Activated naive CD8-positive, alpha-beta T cell treated with anti-CD3 and anti-CD28 coated beads, Interleukin-2, amount 10 ng/mL, durations not matched to agents 7 days and 5 days (primary cell): ENCODE measurements at regions not wholly inside any gene's neighbourhood (a gene's known extent, or its start where the extent isn't known, plus 50 kb on each side); places are given as distances from the start of the nearest gene placed in this dataset.

Experiments
- ATAC-seq: fragments of 150-1000 bp; cut with Tn5 transposase; one replicate; pipeline ENCODE4 v1.10.0; 2021; ENCODE audit warnings: low read depth, moderate library complexity
- POLR2A ChIA-PET: fragments of 350-600 bp; sonication (Branson Sonifier 250); formaldehyde crosslinking; loops from one replicate; lab custom pipeline; 2021; ENCODE audit warnings: antibody characterized with exemption; lab: Charles Lee
- DNase-seq: peaks from one replicate; pipeline ENCODE4 v3.0.0; 2021
- H3K27ac Mint-ChIP-seq: one replicate; pipeline ENCODE4 v1.8.0; 2022; ENCODE audit warnings: mild to moderate bottlenecking, mixed read lengths
- H3K27me3 Mint-ChIP-seq: one replicate; pipeline ENCODE4 v1.8.0; 2022; ENCODE audit warnings: mild to moderate bottlenecking, moderate library complexity, mixed read lengths
- H3K36me3 Mint-ChIP-seq: one replicate; pipeline ENCODE4 v1.8.0; 2021; ENCODE audit warnings: mild to moderate bottlenecking, mixed read lengths
- H3K4me1 Mint-ChIP-seq: one replicate; pipeline ENCODE4 v1.8.0; 2021; ENCODE audit warnings: mixed read lengths
- H3K4me3 Mint-ChIP-seq: one replicate; pipeline ENCODE4 v1.8.0; 2022; ENCODE audit warnings: mild to moderate bottlenecking, moderate library complexity, mixed read lengths
- H3K9me3 Mint-ChIP-seq: one replicate; pipeline ENCODE4 v1.8.0; 2021; ENCODE audit warnings: mixed read lengths

DNA sequence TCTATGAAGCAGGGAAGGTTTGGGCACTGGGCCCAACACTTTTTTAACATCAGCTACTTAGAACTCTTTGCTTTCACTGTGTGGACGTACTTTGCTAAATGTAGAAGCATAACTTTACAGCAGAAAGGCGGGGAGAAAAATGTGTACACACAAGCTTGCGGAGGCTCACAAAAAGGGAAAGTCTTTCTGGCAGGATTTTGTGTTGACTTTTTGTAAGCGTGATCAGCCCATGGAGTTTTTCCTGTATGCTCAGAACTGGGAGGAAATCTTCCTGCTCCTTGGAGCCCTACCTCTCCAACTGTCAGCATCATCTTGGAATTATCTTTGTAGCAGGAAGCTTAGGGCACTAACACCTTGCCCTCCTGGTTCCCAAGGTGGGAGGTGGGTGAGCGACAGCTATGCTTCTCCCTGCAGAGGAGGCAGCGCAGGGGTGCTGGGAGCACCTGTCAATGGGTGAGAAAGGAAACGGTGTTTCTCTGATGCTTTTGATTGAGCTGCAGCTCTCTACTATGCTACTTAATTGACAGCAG is 321.9 kb downstream of the GADD45G start:
- no peaks in the 10 kb centered on the region for H3K36me3 Mint-ChIP-seq
- peaks cover 20% of the 10 kb centered on the region for H3K4me1 Mint-ChIP-seq
- H3K4me3 Mint-ChIP-seq: no peak overlapping the region
- POLR2A ChIA-PET: no interaction called here
- ATAC-seq (no peak), DNase-seq (no peak)
- no peaks in the 10 kb centered on the region for H3K9me3 Mint-ChIP-seq
- H3K27ac Mint-ChIP-seq: no peak overlapping the region
- H3K27me3 Mint-ChIP-seq: peaks cover 18% of the 10 kb centered on the region

DNA sequence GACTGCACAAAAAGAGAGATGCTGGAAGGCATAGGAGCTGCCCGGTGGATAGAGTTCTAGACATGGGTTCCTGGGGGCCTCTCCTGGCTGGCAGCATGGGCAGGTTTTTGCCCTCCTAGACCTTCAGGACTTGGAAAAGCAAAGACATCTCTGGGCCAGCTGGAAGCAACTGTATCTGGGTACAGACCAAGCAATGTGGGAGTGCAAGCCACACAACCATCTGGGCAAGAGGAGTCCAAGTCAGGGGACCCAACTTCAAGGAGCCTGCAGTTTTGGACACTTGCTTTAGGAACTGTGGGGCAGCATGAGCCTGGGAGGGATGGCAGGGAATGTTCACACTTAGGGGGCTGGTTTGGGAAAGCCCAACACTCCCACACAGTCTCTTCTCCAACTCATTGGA is 323.3 kb downstream of the GADD45G start:
- H3K27me3 Mint-ChIP-seq: peaks cover 15% of the 10 kb centered on the region
- POLR2A ChIA-PET: no interaction called here
- no peak overlapping the region for H3K4me3 Mint-ChIP-seq
- H3K27ac Mint-ChIP-seq: no peak overlapping the region
- H3K36me3 Mint-ChIP-seq: no peaks in the 10 kb centered on the region
- H3K9me3 Mint-ChIP-seq: no peaks in the 10 kb centered on the region
- peaks cover 20% of the 10 kb centered on the region for H3K4me1 Mint-ChIP-seq
- no peak for ATAC-seq
- DNase-seq: no peak

DNA sequence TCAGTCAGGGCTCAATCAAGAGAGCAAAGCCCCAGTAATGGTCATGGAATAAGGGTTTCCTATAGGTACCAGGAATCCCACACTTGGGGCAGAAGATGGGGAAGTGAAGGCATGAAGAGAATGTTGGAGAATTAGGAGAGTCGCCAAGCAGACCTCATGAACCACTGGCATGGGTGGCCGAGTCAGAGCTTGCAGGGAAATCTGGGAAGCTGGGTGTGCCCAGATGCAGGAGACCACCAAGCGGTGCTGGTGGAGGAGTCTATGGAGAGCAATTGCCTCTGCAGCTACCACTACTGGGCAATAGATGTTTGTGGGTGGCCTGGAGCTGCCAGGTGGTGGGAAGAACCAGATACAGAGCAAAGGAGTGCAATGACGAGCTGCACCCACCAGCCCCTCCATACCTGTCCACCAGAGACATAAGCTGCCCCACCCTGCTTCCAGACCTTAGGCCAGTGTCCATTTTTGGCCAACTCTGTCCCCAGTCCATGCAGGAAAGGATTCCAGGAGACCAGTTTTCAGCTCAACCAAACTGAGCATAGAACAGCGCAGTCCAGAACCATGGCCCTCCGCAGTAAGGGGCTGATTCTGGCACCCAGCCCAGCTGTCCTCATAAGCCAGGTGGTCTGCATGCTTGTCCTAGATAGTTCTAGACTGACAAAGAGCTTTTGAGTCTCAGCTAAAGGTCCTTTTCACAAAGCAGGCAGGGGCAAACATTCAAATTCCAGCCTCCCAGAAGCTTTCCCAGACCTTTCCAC is 323.9 kb downstream of the GADD45G start:
- Mint-ChIP-seq H3K9me3 (no peaks in the 10 kb centered on the region), H3K27ac (no peak overlapping the region), H3K4me3 (no peak overlapping the region), H3K27me3 (peaks cover 15% of the 10 kb centered on the region), H3K4me1 (peaks cover 18% of the 10 kb centered on the region), H3K36me3 (no peaks in the 10 kb centered on the region)
- POLR2A ChIA-PET: no interaction called here
- no peak for DNase-seq
- ATAC-seq: no peak

DNA sequence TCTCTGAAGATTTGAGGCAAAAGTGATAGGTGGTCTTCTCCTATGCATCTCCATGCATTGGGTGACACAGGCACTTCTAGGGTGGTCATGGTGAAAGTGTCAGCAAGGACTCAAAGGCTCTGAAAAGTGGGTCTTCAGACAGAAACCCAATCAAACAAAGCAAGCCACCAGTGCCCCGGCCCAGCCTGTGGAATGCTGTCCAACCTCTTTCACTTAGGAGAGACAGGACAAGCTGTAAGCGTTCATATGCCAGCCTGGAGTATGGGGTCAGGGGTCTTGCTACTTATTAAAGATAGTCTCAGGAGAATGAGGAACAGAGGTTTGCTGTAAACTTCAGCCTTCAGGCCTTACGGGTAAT is 324.5 kb downstream of the GADD45G start:
- H3K4me3 Mint-ChIP-seq: no peak overlapping the region
- no peak overlapping the region for H3K27ac Mint-ChIP-seq
- ATAC-seq: no peak
- DNase-seq: no peak
- H3K4me1 Mint-ChIP-seq: peaks cover 12% of the 10 kb centered on the region
- no peaks in the 10 kb centered on the region for H3K36me3 Mint-ChIP-seq
- no peaks in the 10 kb centered on the region for H3K9me3 Mint-ChIP-seq
- POLR2A ChIA-PET: no interaction called here
- peaks cover 13% of the 10 kb centered on the region for H3K27me3 Mint-ChIP-seq

DNA sequence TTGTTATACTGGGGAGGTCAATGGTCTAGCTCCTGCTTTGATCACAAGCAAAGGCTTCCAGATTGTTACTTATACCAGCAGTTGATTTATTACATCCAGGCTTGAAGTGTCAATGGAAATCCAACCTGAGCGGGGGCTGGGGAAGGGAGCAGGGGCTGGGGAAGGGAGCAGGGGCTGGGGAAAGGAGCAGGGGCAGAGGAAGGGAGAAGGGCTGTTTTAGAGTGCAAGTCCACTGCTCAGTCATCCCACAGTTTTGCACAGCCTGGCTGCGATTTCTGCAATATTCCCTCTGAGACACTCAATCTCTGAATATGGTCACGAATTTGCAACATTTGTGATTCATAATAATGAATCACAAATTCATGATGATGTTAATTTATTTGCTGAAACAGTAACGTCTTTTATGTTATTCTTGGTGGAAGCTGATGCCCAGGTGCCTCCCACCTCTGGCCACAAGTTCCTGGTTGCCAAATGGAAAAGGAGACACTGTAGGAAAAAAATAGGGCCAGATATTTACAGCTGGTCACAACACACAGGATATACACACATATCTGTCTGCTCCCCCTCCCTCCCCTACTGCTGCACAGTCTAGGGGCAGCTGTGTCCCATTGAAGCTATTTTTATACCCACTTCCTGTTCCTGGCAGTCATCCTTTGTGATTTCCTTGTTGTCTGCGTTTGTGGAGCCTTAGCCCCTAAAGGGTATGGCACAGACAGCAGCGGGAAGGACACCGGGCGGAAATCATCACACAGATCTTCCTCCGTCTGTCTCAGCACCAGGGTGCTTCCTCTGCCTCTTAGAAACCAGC is 325.1 kb downstream of the GADD45G start:
- Mint-ChIP-seq H3K4me1 (peaks cover 10% of the 10 kb centered on the region), H3K36me3 (no peaks in the 10 kb centered on the region), H3K27ac (peak overlapping the region; percentile 47), H3K27me3 (peaks cover 14% of the 10 kb centered on the region), H3K9me3 (no peaks in the 10 kb centered on the region), H3K4me3 (peak overlapping the region; percentile 26)
- DNase-seq: no peak
- POLR2A ChIA-PET: no interaction called here
- ATAC-seq: peak; percentile 63

DNA sequence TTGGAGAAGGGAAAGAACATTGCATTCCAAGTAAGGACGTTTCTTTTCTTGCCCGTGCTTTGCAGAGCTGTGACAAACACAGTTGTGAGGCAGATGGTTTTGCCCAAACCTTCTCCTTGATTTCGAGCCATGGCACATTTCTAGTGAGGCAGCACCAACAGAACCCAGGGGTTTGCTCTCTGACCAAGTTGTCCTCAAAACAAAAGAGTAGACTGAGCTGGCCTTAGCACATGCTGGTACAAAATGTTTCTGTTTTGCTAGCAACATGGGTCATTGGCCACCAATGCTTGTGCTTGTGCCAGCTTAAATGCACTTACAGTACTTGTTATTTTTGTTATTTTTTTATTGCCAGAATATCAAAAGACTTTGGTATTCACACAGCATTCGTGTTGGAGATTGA is 328.8 kb downstream of the GADD45G start:
- Mint-ChIP-seq H3K9me3 (no peaks in the 10 kb centered on the region), H3K27ac (no peak overlapping the region), H3K27me3 (peaks cover 22% of the 10 kb centered on the region), H3K4me3 (no peak overlapping the region), H3K4me1 (peaks cover 13% of the 10 kb centered on the region), H3K36me3 (no peaks in the 10 kb centered on the region)
- ATAC-seq (no peak), DNase-seq (no peak)
- POLR2A ChIA-PET: no interaction called here

DNA sequence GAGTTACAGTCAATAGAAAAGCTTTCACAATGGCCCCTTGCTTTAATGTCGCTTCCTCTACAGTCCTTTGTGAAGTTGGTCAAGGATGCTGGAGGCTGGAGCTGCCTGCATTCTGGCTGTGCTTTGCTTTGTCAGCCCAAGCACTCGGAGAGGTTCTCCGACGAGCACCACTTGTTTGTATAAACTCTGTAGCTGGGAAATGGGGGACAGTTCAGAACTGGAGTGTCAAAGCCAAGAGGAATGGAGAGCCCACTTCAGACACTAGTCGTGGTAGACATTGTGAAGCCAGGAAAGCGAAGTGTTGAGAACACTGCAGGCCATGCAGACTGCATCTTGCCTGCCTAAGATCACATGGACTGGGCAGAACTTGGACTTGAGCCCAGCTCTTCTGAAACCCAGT is 330.3 kb downstream of the GADD45G start:
- Mint-ChIP-seq H3K27me3 (peaks cover 36% of the 10 kb centered on the region), H3K27ac (no peak overlapping the region), H3K9me3 (no peaks in the 10 kb centered on the region), H3K4me1 (peaks cover 11% of the 10 kb centered on the region), H3K4me3 (no peak overlapping the region), H3K36me3 (no peaks in the 10 kb centered on the region)
- DNase-seq: no peak
- POLR2A ChIA-PET: no interaction called here
- ATAC-seq: no peak

DNA sequence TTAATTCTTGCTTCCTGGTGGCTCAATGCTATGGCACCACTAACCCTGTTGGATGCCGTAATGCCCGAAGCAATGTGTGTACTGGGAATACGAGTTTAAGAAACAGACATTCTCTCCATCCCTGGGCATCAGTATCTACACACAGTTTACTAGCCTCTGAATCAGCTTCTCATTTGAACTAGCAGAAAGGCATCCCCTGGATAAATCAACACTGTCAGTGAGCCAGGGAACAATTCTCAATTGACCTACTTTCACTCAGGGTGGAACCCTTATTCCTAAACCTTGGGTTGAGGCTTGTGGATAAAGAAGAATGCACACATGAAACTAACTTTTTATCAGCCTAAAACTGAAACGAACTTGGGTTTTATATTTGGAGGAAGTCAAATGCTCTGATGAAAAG is 331.0 kb downstream of the GADD45G start:
- DNase-seq (no peak), ATAC-seq (no peak)
- no peak overlapping the region for H3K4me3 Mint-ChIP-seq
- peaks cover 6% of the 10 kb centered on the region for H3K4me1 Mint-ChIP-seq
- POLR2A ChIA-PET: no interaction called here
- no peak overlapping the region for H3K27ac Mint-ChIP-seq
- H3K27me3 Mint-ChIP-seq: peaks cover 36% of the 10 kb centered on the region
- H3K9me3 Mint-ChIP-seq: no peaks in the 10 kb centered on the region
- H3K36me3 Mint-ChIP-seq: no peaks in the 10 kb centered on the region

DNA sequence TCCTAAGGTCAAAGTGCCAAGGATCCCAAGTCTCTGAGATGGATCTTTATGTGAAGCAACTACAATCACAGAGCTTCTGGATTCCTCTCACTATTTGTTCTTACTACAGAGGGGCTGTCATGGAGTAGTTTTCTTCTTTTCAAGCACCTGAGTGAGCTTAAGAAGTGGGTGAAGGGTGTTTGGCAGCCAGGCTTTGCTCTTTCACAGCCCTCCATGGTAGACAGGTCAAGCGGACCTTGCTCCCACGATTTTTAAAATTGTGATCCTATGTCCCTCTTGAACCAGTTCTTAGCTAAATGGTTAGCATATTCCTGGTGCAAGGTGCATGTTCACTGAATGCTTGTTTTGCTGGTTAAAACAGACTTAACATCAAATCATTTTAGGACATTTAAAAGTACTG is 332.2 kb downstream of the GADD45G start:
- Mint-ChIP-seq H3K27ac (no peak overlapping the region), H3K4me3 (no peak overlapping the region), H3K27me3 (peaks cover 43% of the 10 kb centered on the region), H3K4me1 (peaks cover 3% of the 10 kb centered on the region), H3K36me3 (no peaks in the 10 kb centered on the region), H3K9me3 (no peaks in the 10 kb centered on the region)
- POLR2A ChIA-PET: no interaction called here
- no peak for ATAC-seq
- DNase-seq: no peak

DNA sequence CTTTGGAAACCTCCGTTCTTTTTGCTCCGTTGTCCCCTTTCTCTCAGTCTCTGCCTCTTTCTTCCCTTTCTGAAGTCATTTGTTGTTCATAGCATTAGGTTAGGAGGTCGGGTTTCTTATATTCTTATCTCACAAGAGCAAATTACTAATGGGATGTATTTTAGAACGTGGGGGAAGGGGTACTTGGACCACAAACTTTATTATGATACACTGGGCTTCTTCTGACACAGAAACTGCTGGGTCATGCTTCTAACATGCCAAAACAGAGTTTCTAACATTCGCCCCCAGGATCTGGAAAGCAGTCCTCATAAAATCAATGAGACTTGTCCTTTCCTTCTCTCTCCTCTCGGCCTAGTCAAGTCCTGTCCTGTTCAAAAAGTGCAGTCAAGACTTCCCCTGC is 334.4 kb downstream of the GADD45G start:
- H3K4me1 Mint-ChIP-seq: peaks cover 3% of the 10 kb centered on the region
- no peak for ATAC-seq

DNA sequence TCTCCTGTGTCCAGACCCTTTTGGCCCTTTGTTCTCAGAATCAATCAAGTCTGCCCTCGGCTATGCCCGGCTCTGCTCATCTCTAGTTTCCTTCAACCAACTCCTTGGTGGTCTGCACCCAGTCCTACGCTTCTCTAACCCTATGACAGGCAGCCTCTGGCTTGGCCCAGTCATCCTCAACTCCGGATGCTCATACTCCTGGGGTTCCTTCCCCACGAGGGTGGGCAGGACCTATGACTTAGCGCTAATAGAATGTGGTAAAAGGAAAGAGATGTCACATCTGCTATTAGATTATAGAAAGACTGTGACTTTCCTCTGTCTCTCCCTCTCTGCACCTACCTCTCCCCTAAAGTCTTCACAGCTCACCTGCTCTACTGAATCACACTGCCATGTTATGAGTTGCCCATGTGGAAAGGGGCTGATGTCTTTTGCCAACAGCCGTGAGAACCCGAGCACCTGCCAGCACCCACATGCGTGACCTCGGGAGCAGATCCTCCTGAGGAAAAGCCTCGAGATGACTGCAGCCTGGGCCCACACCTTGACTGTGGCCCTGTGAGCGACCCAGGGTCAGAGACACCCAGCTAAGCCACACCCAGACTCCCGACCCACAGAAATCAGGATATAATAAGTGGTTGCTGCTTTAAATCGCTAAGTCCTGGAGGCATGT is 334.9 kb downstream of the GADD45G start:
- POLR2A ChIA-PET: no interaction called here
- ATAC-seq (no peak), DNase-seq (no peak)
- H3K27me3 Mint-ChIP-seq: peaks cover 63% of the 10 kb centered on the region
- peaks cover 3% of the 10 kb centered on the region for H3K4me1 Mint-ChIP-seq
- H3K9me3 Mint-ChIP-seq: no peaks in the 10 kb centered on the region
- no peaks in the 10 kb centered on the region for H3K36me3 Mint-ChIP-seq
- no peak overlapping the region for H3K4me3 Mint-ChIP-seq
- no peak overlapping the region for H3K27ac Mint-ChIP-seq

More for the DNA sequence above, 334.4 kb downstream of the GADD45G start:
- Mint-ChIP-seq H3K36me3 (no peaks in the 10 kb centered on the region), H3K9me3 (no peaks in the 10 kb centered on the region), H3K27ac (no peak overlapping the region), H3K4me3 (no peak overlapping the region), H3K27me3 (peaks cover 61% of the 10 kb centered on the region)
- POLR2A ChIA-PET: no interaction called here
- no peak for DNase-seq

DNA sequence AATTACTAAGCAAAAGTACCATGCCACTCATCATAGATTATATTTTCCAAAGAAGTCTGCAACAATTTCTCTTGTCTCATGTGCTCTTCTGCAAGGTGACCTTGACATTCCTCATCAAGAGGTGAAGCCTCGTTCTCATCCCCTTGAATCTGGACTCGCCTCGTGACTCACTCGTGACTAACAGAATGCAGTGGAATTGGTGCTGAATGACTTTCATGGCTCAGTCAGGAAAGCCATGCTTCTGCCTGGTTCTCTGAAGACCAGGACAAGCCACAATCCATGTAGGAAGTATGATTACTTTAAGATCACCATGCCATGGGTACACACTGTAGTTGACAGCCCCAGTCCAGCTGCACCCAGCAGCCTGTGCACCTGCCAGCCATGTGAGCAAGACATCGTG is 335.8 kb downstream of the GADD45G start:
- Mint-ChIP-seq H3K36me3 (no peaks in the 10 kb centered on the region), H3K27ac (no peak overlapping the region), H3K9me3 (no peaks in the 10 kb centered on the region), H3K27me3 (peaks cover 59% of the 10 kb centered on the region), H3K4me1 (peaks cover 3% of the 10 kb centered on the region), H3K4me3 (no peak overlapping the region)
- DNase-seq (no peak), ATAC-seq (no peak)
- POLR2A ChIA-PET: no interaction called here

DNA sequence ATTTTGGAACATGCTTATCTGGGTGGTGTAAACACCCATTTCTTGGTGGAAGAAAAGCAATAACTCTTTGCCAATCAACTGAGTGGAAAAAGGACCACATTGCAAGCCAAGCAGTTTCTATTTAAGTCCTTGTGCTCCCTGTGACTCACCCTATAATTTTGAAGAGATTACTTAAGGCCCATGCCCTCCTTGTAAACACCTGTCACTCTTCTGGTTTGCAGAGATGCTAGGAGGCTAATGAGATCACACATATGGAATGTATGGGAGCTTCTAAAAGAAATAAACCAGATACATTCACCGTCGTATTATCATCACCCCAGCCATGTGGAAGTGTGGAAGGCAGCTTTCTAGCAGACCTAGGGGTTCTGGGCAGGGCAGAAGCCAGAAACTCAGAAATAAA is 337.1 kb downstream of the GADD45G start:
- H3K36me3 Mint-ChIP-seq: no peaks in the 10 kb centered on the region
- no peak overlapping the region for H3K27ac Mint-ChIP-seq
- no peaks in the 10 kb centered on the region for H3K4me1 Mint-ChIP-seq
- ATAC-seq: no peak
- H3K9me3 Mint-ChIP-seq: no peaks in the 10 kb centered on the region
- H3K4me3 Mint-ChIP-seq: no peak overlapping the region
- peaks cover 61% of the 10 kb centered on the region for H3K27me3 Mint-ChIP-seq
- POLR2A ChIA-PET: no interaction called here
- no peak for DNase-seq
